ENCODE measurements at regions not wholly inside any gene's neighbourhood (a gene's known extent, or its start where the extent isn't known, plus 50 kb on each side); places are given as distances from the start of the nearest gene placed in this dataset.

- TF ChIP-seq CTCF (conservative IDR thresholded peaks at IDR 0.05): no peak
- TF ChIP-seq ZFX (IDR thresholded peaks at IDR 0.05): no peak
Observed at GRCh38 chr1:183711165-183711682, 58.1 kb upstream of the APOBEC4 start.

Data from C4-2B (cell line).